BJ (cell line): ENCODE measurements at regions not wholly inside any gene's neighbourhood (a gene's known extent, or its start where the extent isn't known, plus 50 kb on each side); places are given as distances from the start of the nearest gene placed in this dataset.

Experiments
- CTCF ChIA-PET: fragments of 350-600 bp; formaldehyde crosslinking; extraction: SDS; loops from one replicate; lab custom pipeline; 2021; ENCODE audit warnings: antibody characterized with exemption, inconsistent platforms; lab: Yijun Ruan, JAX
- POLR2A ChIA-PET: fragments of 300-600 bp; sonication (Branson Sonifier 250); formaldehyde crosslinking; extraction: SDS; loops from one replicate; lab custom pipeline; 2021; ENCODE audit warnings: antibody characterized with exemption; lab: Charles Lee
- DNase-seq: peaks from one replicate; pipeline ENCODE4 v3.0.0-alpha.2; 2011; ENCODE audit warnings: low read depth
- H3K27me3 ChIP-seq: 2 replicates; pipeline ENCODE4 v1.6.0; 2011; ENCODE audit warnings: low read length; ENCODE audit not compliant: control insufficient read depth, insufficient read depth
- H3K36me3 ChIP-seq: 2 replicates; pipeline ENCODE4 v1.5.1; 2011; ENCODE audit warnings: low read length; ENCODE audit not compliant: control insufficient read depth, insufficient read depth
- H3K4me3 ChIP-seq: 2 replicates; pipeline ENCODE4 v1.5.1; 2011; ENCODE audit warnings: low read depth, mild to moderate bottlenecking, control low read depth, low read length
- CTCF ChIP-seq: IDR thresholded peaks from 2 replicates; pipeline ENCODE4 v1.5.1; 2011; ENCODE audit warnings: low read depth, mild to moderate bottlenecking, control low read depth, inconsistent platforms, low read length, moderate library complexity; ENCODE audit not compliant: insufficient read depth

- ChIA-PET POLR2A (no interaction called here), CTCF (no interaction called here)
- H3K27me3 ChIP-seq = no peaks in the 10 kb centered on the region
- H3K36me3 ChIP-seq = no peaks in the 10 kb centered on the region
- no peak for TF ChIP-seq CTCF
- H3K4me3 ChIP-seq = no peak overlapping the region
- DNase-seq = no peak
Measured at GRCh38 chr21:30104241-30104640, 62.4 kb downstream of the CLDN17 start.

- no peak for DNase-seq
- Histone ChIP-seq H3K27me3 (no peaks in the 10 kb centered on the region), H3K4me3 (no peak overlapping the region), H3K36me3 (no peaks in the 10 kb centered on the region)
- POLR2A ChIA-PET = no interaction called here
- no peak for TF ChIP-seq CTCF
- CTCF ChIA-PET = interaction anchor here (0.6 to 0.9 kb wide), 2 partner anchors 8 to 67 kb away, joined by 3 to 6 read pairs; no protein-coding TSS in a partner anchor
Measured at GRCh38 chr21:30102871-30103270, 63.7 kb downstream of the CLDN17 start.

- TF ChIP-seq CTCF = no peak
- H3K27me3 ChIP-seq = no peaks in the 10 kb centered on the region
- CTCF ChIA-PET = interaction anchor here (0.9 kb wide), 1 partner anchor 9 kb away, joined by 3 read pairs; no protein-coding TSS in a partner anchor
- no peak for DNase-seq
- no peak overlapping the region for H3K4me3 ChIP-seq
- POLR2A ChIA-PET = no interaction called here
- H3K36me3 ChIP-seq = no peaks in the 10 kb centered on the region
Measured at GRCh38 chr21:30101967-30102366, 64.6 kb downstream of the CLDN17 start.

DNA sequence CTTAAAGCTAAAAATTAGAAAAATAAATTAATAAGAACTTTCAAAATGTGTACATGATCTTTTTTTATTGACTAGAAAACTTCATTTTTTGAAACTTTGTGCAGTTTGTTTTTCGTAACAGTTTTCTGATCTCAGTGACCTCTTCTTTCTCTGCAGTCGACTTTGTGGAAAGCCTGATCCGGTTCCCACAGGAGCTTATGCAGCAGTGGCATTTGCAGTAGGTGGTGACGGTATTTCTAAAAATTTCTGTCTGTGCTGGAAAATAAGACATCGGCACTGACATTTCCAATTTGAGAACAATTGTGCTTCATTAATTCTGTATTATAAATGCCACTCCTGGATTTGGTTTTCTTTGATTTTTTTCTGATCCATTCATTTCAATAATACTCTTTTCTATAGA, 68.8 kb downstream of the CLDN17 start:
- no peak for DNase-seq
- Histone ChIP-seq H3K27me3 (no peaks in the 10 kb centered on the region), H3K36me3 (no peaks in the 10 kb centered on the region), H3K4me3 (no peak overlapping the region)
- CTCF ChIA-PET = no interaction called here
- POLR2A ChIA-PET = no interaction called here
- no peak for TF ChIP-seq CTCF

DNA sequence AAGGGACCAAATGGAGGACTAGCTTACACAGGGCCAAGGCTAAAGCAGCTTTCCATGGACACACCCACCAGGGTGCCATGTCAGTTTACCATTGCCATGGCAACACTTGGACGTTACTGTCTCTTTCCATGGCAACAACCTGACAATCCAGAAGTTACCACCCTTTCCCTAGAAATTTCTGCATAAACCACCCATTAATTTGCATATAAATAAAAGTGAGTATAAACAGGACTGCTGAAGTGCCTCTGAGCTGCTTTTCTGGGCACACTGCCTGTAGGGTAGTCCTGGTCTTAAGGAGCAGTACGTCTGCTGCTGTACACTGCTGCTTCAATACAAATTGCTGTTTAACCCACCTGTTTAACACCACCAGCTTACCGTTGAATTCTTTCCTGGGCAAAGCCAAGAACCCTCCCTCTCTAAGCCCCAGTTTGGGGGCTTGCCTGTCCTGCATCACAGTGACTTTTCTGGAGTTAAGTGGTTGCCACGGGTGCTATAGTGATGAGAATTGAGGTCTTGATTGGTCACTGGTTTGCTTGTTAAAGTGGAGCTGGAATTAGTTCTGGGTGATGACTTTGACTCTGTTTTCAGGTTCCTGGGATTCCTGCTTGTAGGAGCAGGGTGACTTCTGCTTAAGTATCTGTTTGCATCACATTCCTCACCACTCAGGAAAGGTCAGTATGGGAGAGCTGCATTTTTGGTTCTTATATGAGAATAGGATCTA, 83.2 kb downstream of the CLDN17 start:
- H3K36me3 ChIP-seq = no peaks in the 10 kb centered on the region
- POLR2A ChIA-PET = no interaction called here
- H3K27me3 ChIP-seq = no peaks in the 10 kb centered on the region
- TF ChIP-seq CTCF = no peak
- H3K4me3 ChIP-seq = no peak overlapping the region
- CTCF ChIA-PET = no interaction called here
- no peak for DNase-seq
